ENCODE measurements at regions not wholly inside any gene's neighbourhood (a gene's known extent, or its start where the extent isn't known, plus 50 kb on each side); places are given as distances from the start of the nearest gene placed in this dataset.

DNA sequence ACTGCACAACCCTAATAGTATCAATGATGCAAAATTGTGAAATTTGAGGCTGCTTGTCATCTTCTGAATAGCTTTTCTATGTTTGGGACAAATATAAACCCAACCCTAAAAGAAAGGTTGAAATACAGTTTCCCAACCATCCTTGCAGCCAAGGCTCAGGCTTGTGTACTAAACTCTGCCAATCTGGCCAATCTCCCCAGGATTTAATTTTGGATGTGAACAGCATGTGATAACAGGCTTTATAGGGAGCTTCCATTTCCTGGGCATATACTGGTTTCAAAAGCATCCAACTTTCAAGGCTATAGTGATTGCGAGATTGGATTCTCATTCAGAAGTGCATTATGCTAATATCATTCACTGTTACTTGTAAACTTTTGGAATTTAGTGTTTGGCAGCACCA is 55.7 kb upstream of the MUCL1 start:
- no peak for TF ChIP-seq POLR2AphosphoS5 (IDR thresholded peaks at IDR 0.05)
- TF ChIP-seq, protein P1, sequence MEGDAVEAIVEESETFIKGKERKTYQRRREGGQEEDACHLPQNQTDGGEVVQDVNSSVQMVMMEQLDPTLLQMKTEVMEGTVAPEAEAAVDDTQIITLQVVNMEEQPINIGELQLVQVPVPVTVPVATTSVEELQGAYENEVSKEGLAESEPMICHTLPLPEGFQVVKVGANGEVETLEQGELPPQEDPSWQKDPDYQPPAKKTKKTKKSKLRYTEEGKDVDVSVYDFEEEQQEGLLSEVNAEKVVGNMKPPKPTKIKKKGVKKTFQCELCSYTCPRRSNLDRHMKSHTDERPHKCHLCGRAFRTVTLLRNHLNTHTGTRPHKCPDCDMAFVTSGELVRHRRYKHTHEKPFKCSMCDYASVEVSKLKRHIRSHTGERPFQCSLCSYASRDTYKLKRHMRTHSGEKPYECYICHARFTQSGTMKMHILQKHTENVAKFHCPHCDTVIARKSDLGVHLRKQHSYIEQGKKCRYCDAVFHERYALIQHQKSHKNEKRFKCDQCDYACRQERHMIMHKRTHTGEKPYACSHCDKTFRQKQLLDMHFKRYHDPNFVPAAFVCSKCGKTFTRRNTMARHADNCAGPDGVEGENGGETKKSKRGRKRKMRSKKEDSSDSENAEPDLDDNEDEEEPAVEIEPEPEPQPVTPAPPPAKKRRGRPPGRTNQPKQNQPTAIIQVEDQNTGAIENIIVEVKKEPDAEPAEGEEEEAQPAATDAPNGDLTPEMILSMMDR (IDR thresholded peaks at IDR 0.05) = no peak
